Thoracic aorta (tissue), 2 donors: ENCODE measurements at regions not wholly inside any gene's neighbourhood (a gene's known extent, or its start where the extent isn't known, plus 50 kb on each side); places are given as distances from the start of the nearest gene placed in this dataset.

ENCODE experiments used
- ATAC-seq: fragments of 150-250 bp; one replicate; pipeline ENCODE4 v1.8.0; 2017; ENCODE audit warnings: low read depth; ENCODE audit not compliant: insufficient number of reproducible peaks, low FRiP score
- DNase-seq: peaks from one replicate; pipeline ENCODE4 v3.0.0-alpha.2; 2020; ENCODE audit warnings: low spot score
- H3K27ac ChIP-seq, 2 donors: fragments of 200-600 bp; sonication (generic); 1 replicate in 1 of 2; 2 replicates in 1 of 2; pipeline ENCODE4 v1.5.1; 2016; ENCODE audit warnings: mild to moderate bottlenecking in 2 of 2, moderate library complexity in 2 of 2
- H3K27me3 ChIP-seq: fragments of 200-600 bp; sonication (generic); replicated peaks from 2 replicates; pipeline ENCODE4 v1.6.0; 2016; ENCODE audit warnings: mild to moderate bottlenecking; ENCODE audit not compliant: insufficient read depth
- H3K36me3 ChIP-seq: fragments of 200-600 bp; sonication (generic); one replicate; pipeline ENCODE4 v1.5.1; 2016
- H3K4me1 ChIP-seq, 2 donors: fragments of 200-600 bp; sonication (generic); 1 replicate in 1 of 2; 2 replicates in 1 of 2; pipeline versions ENCODE4 v1.5.1 to v1.6.0; 2016; ENCODE audit warnings: low read depth in 2 of 2, mild to moderate bottlenecking in 1 of 2; ENCODE audit not compliant: control insufficient read depth in 1 of 2
- H3K4me3 ChIP-seq: fragments of 200-600 bp; sonication (generic); 2 replicates; pipeline ENCODE4 v1.5.1; 2016; ENCODE audit warnings: mild to moderate bottlenecking
- H3K9me3 ChIP-seq: fragments of 200-600 bp; sonication (generic); 2 replicates; pipeline ENCODE4 v1.5.1; 2016
- CTCF ChIP-seq: fragments of 200-600 bp; sonication (generic); IDR thresholded peaks from one replicate; pipeline ENCODE4 v1.5.1; 2019; ENCODE audit warnings: antibody characterized with exemption

- peak; percentile 45 for DNase-seq
- TF ChIP-seq CTCF = no peak
- ATAC-seq = peak; percentile 97
- peaks cover 7 to 15% of the 10 kb centered on the region in 2 donors for H3K4me1 ChIP-seq
- no peaks in the 10 kb centered on the region for H3K9me3 ChIP-seq
- H3K27ac ChIP-seq = peak overlapping the region; percentile 77 to 79
- H3K36me3 ChIP-seq = no peaks in the 10 kb centered on the region
- H3K4me3 ChIP-seq = no peak overlapping the region
- no peaks in the 10 kb centered on the region for H3K27me3 ChIP-seq
These were observed 159.4 kb upstream of the NR3C1 start for GRCh38 chr5:143562935-143563334.

- no peaks in the 10 kb centered on the region for H3K27me3 ChIP-seq
- H3K27ac ChIP-seq = no peak overlapping the region
- H3K4me3 ChIP-seq = no peak overlapping the region
- H3K36me3 ChIP-seq = no peaks in the 10 kb centered on the region
- no peaks in the 10 kb centered on the region for H3K9me3 ChIP-seq
- no peak for DNase-seq
- H3K4me1 ChIP-seq = peaks cover 7 to 27% of the 10 kb centered on the region in 2 donors
- no peak for TF ChIP-seq CTCF
- ATAC-seq = no peak
These were observed 157.7 kb upstream of the NR3C1 start for GRCh38 chr5:143561219-143561618.

- Histone ChIP-seq H3K27ac (no peak overlapping the region), H3K4me1 (peaks cover 7 to 27% of the 10 kb centered on the region in 2 donors), H3K4me3 (no peak overlapping the region), H3K9me3 (no peaks in the 10 kb centered on the region), H3K27me3 (no peaks in the 10 kb centered on the region), H3K36me3 (no peaks in the 10 kb centered on the region)
- ATAC-seq = no peak
- DNase-seq = no peak
- no peak for TF ChIP-seq CTCF
These were observed 156.9 kb upstream of the NR3C1 start for GRCh38 chr5:143560378-143560777.

- H3K36me3 ChIP-seq = no peaks in the 10 kb centered on the region
- no peaks in the 10 kb centered on the region for H3K27me3 ChIP-seq
- no peak overlapping the region for H3K27ac ChIP-seq
- H3K4me1 ChIP-seq = peaks cover 7 to 32% of the 10 kb centered on the region in 2 donors
- no peaks in the 10 kb centered on the region for H3K9me3 ChIP-seq
- DNase-seq (no peak), ATAC-seq (no peak)
- TF ChIP-seq CTCF = no peak
- H3K4me3 ChIP-seq = no peak overlapping the region
These were observed 156.2 kb upstream of the NR3C1 start for GRCh38 chr5:143559586-143560109.

GRCh38 chr5:143558048-143558447 lies 154.6 kb upstream of the NR3C1 start:
- DNase-seq (no peak), ATAC-seq (no peak)
- TF ChIP-seq CTCF = no peak

More at GRCh38 chr5:143558048-143558447, 154.6 kb upstream of the NR3C1 start:
- peaks cover 2 to 32% of the 10 kb centered on the region in 2 donors for H3K4me1 ChIP-seq
- no peaks in the 10 kb centered on the region for H3K27me3 ChIP-seq
- no peaks in the 10 kb centered on the region for H3K36me3 ChIP-seq
- no peaks in the 10 kb centered on the region for H3K9me3 ChIP-seq
- H3K4me3 ChIP-seq = no peak overlapping the region
- no peak overlapping the region for H3K27ac ChIP-seq
